ENCODE measurements at regions not wholly inside any gene's neighbourhood (a gene's known extent, or its start where the extent isn't known, plus 50 kb on each side); places are given as distances from the start of the nearest gene placed in this dataset.

GRCh38 chr3:41041899-41042298 lies 157.4 kb upstream of the CTNNB1 start:
- DNase-seq (ENCODE audit: low read depth) = no peak

- DNase-seq (ENCODE audit: low read depth) = no peak
Measured at GRCh38 chr3:41044523-41044922, 154.8 kb upstream of the CTNNB1 start.

- no peak for DNase-seq (ENCODE audit: low read depth)
Measured at GRCh38 chr3:41045491-41045890, 153.8 kb upstream of the CTNNB1 start.

- DNase-seq (ENCODE audit: low read depth) = no peak
Measured at GRCh38 chr3:41050144-41050543, 149.2 kb upstream of the CTNNB1 start.

- no peak for DNase-seq (ENCODE audit: low read depth)
Measured at GRCh38 chr3:41053220-41053619, 146.1 kb upstream of the CTNNB1 start.

GRCh38 chr3:41060106-41060505 lies 139.2 kb upstream of the CTNNB1 start:
- DNase-seq (ENCODE audit: low read depth) = no peak

GRCh38 chr3:41064070-41064469 lies 135.2 kb upstream of the CTNNB1 start:
- DNase-seq (ENCODE audit: low read depth) = no peak

- DNase-seq (ENCODE audit: low read depth) = no peak
Measured at GRCh38 chr3:41064526-41064925, 134.8 kb upstream of the CTNNB1 start.

- DNase-seq (ENCODE audit: low read depth) = no peak
Measured at GRCh38 chr3:41065340-41065739, 134.0 kb upstream of the CTNNB1 start.

GRCh38 chr3:41073190-41073589 lies 126.1 kb upstream of the CTNNB1 start:
- DNase-seq (ENCODE audit: low read depth) = no peak

GRCh38 chr3:41075975-41076374 lies 123.3 kb upstream of the CTNNB1 start:
- DNase-seq (ENCODE audit: low read depth) = no peak

GRCh38 chr3:41076399-41076798 lies 122.9 kb upstream of the CTNNB1 start:
- DNase-seq (ENCODE audit: low read depth) = no peak

- DNase-seq (ENCODE audit: low read depth) = no peak
Measured at GRCh38 chr3:41080141-41080540, 119.2 kb upstream of the CTNNB1 start.

GRCh38 chr3:41088882-41089281 lies 110.4 kb upstream of the CTNNB1 start:
- DNase-seq (ENCODE audit: low read depth) = no peak

GRCh38 chr3:41089566-41089965 lies 109.7 kb upstream of the CTNNB1 start:
- no peak for DNase-seq (ENCODE audit: low read depth)

GRCh38 chr3:41092844-41093243 lies 106.5 kb upstream of the CTNNB1 start:
- DNase-seq (ENCODE audit: low read depth) = no peak

- DNase-seq (ENCODE audit: low read depth) = no peak
Measured at GRCh38 chr3:41093476-41093875, 105.8 kb upstream of the CTNNB1 start.

GRCh38 chr3:41094351-41094750 lies 105.0 kb upstream of the CTNNB1 start:
- DNase-seq (ENCODE audit: low read depth) = no peak

GRCh38 chr3:41095702-41096101 lies 103.6 kb upstream of the CTNNB1 start:
- no peak for DNase-seq (ENCODE audit: low read depth)

GRCh38 chr3:41097896-41098496 lies 101.3 kb upstream of the CTNNB1 start:
- no peak for DNase-seq (ENCODE audit: low read depth)

- DNase-seq (ENCODE audit: low read depth) = no peak
Measured at GRCh38 chr3:41101231-41101630, 98.1 kb upstream of the CTNNB1 start.

- DNase-seq (ENCODE audit: low read depth) = no peak
Measured at GRCh38 chr3:41102053-41102556, 97.2 kb upstream of the CTNNB1 start.

GRCh38 chr3:41102750-41103149 lies 96.6 kb upstream of the CTNNB1 start:
- DNase-seq (ENCODE audit: low read depth) = no peak

- DNase-seq (ENCODE audit: low read depth) = no peak
Measured at GRCh38 chr3:41103200-41103599, 96.1 kb upstream of the CTNNB1 start.

Measured in HS-27A (cell line).